HepG2 (cell line): ENCODE measurements at regions not wholly inside any gene's neighbourhood (a gene's known extent, or its start where the extent isn't known, plus 50 kb on each side); places are given as distances from the start of the nearest gene placed in this dataset.

Experiments
- ATAC-seq: fragments of 200-7000 bp; cut with Tn5 transposase; 3 replicates; pipeline ENCODE4 v1.9.1; 2020; ENCODE audit warnings: mild to moderate bottlenecking, moderate library complexity
- BruUV-seq: library from RNA; stranded (reverse); fragments of 400-500 nt; replicated peaks from 2 replicates; lab custom pipeline; 2021; lab: Mats Ljungman, UMichigan
- CTCF ChIA-PET: fragments of 300-600 bp; formaldehyde crosslinking; extraction: SDS; loops from one replicate; lab custom pipeline; 2021; ENCODE audit warnings: low total read pairs, inconsistent platforms, low intra/inter-chr PET ratio; lab: Yijun Ruan, JAX
- POLR2A ChIA-PET: fragments of 350-600 bp; sonication (Branson Sonifier 250); formaldehyde crosslinking; loops from one replicate; lab custom pipeline; 2020; ENCODE audit warnings: antibody characterized with exemption, inconsistent platforms; lab: Yijun Ruan, JAX
- DNase-seq: peaks from one replicate; pipeline ENCODE4 v3.0.0-alpha.2; 2015; ENCODE audit warnings: low spot score
- FAIRE-seq: peaks from 3 replicates; lab custom pipeline; 2011; peaks lifted over from hg19 to GRCh38; lab: Jason Lieb, UNC
- H2AFZ ChIP-seq: one replicate; pipeline ENCODE4 v1.6.1; 2011; ENCODE audit warnings: low read length, inconsistent platforms
- H3K27ac ChIP-seq: fragments of 300-600 bp; 3 replicates; pipeline ENCODE4 v1.8.0; 2011; ENCODE audit warnings: mixed run types, mild to moderate bottlenecking, mixed read lengths, low read length, inconsistent platforms; ENCODE audit not compliant: insufficient read depth; ENCODE audit errors: extremely low read length
- H3K27me3 ChIP-seq, 2 experiments: fragments of 200-600 bp in 1 of 2; 2 replicates in 1 of 2; 3 replicates in 1 of 2; pipeline versions ENCODE4 v1.6.0 to v1.8.0; 2011; ENCODE audit warnings: low read length in 2 of 2, mild to moderate bottlenecking in 2 of 2, moderate library complexity in 2 of 2, inconsistent platforms in 1 of 2; ENCODE audit not compliant: insufficient read depth in 2 of 2, control insufficient read depth in 1 of 2
- H3K36me3 ChIP-seq, 2 experiments: fragments of 200-600 bp in 1 of 2; replicated peaks in 1 of 2; 2 replicates in 1 of 2; 3 replicates in 1 of 2; pipeline versions ENCODE4 v1.5.1 to v1.8.0; 2011; ENCODE audit warnings: low read length in 2 of 2, inconsistent platforms in 1 of 2; ENCODE audit not compliant: insufficient read depth in 2 of 2, control insufficient read depth in 1 of 2
- H3K4me1 ChIP-seq: 2 replicates; pipeline ENCODE4 v1.5.1; 2012; ENCODE audit warnings: low read length, inconsistent platforms; ENCODE audit not compliant: insufficient read depth
- H3K4me2 ChIP-seq: 2 replicates; pipeline ENCODE4 v1.6.0; 2011; ENCODE audit warnings: low read depth, low read length, inconsistent platforms
- H3K4me3 ChIP-seq, 3 experiments: fragments of 200-600 bp in 1 of 3; sonication (generic), shearing (Covaris generic) in 1 of 3; replicated peaks in 1 of 3; 2 replicates each; pipeline ENCODE4 v1.5.1; 2011 to 2016; ENCODE audit warnings: low read length in 3 of 3, inconsistent platforms in 2 of 3, low read depth in 2 of 3, mild to moderate bottlenecking in 2 of 3, control low read depth in 1 of 3, mixed read lengths in 1 of 3; ENCODE audit not compliant: insufficient read depth in 1 of 3
- H3K79me2 ChIP-seq: one replicate; pipeline ENCODE4 v1.6.1; 2011; ENCODE audit warnings: low read length, inconsistent platforms; ENCODE audit not compliant: insufficient read depth
- H3K9ac ChIP-seq: 2 replicates; pipeline ENCODE4 v1.6.0; 2011; ENCODE audit warnings: mild to moderate bottlenecking, low read depth, low read length, inconsistent platforms; ENCODE audit not compliant: insufficient read depth
- H3K9me3 ChIP-seq: 2 replicates; pipeline ENCODE4 v1.5.1; 2012; ENCODE audit warnings: mild to moderate bottlenecking, low read length
- H4K20me1 ChIP-seq: 2 replicates; pipeline ENCODE4 v1.6.0; 2011; ENCODE audit warnings: inconsistent platforms, mild to moderate bottlenecking, low read length, moderate library complexity; ENCODE audit not compliant: insufficient read depth
- MAFF ChIP-seq: IDR thresholded peaks from 2 replicates; pipeline ENCODE4 v1.6.1; 2011; ENCODE audit warnings: low read depth, low read length, improper control_type of control experiment
- MAFK ChIP-seq, 2 experiments: IDR thresholded peaks in 1 of 2; conservative IDR thresholded peaks in 1 of 2; 2 replicates each; pipeline ENCODE4 v1.6.1; 2011; ENCODE audit warnings: improper control_type of control experiment in 2 of 2, low read length in 2 of 2
- NPAS2 ChIP-seq: sonication (generic); formaldehyde crosslinking; IDR thresholded peaks from 2 replicates; pipeline ENCODE4 v1.8.0; 2022; ENCODE audit warnings: mild to moderate bottlenecking, missing genetic modification reagents, borderline replicate concordance
- NR0B2 ChIP-seq: sonication (generic); formaldehyde crosslinking; IDR thresholded peaks from 2 replicates; pipeline ENCODE4 v1.4.0; 2020; ENCODE audit warnings: mild to moderate bottlenecking, missing genetic modification reagents
- PRDM15 ChIP-seq: sonication (generic); formaldehyde crosslinking; IDR thresholded peaks from 2 replicates; pipeline ENCODE4 v1.4.0; 2020; ENCODE audit warnings: missing genetic modification reagents
- SMARCC2 ChIP-seq: fragments of 450-650 bp; IDR thresholded peaks from 2 replicates; pipeline ENCODE4 v1.6.1; 2017; ENCODE audit warnings: antibody characterized with exemption, mild to moderate bottlenecking
- ZBTB33 ChIP-seq: sonication (generic); formaldehyde crosslinking; IDR thresholded peaks from 2 replicates; pipeline ENCODE4 v1.4.0; 2020; ENCODE audit warnings: missing genetic modification reagents
- ZBTB8A ChIP-seq: sonication (generic); formaldehyde crosslinking; IDR thresholded peaks from 2 replicates; pipeline ENCODE4 v1.4.0; 2020; ENCODE audit warnings: mild to moderate bottlenecking, low read depth, missing genetic modification reagents, borderline replicate concordance
- ZSCAN22 ChIP-seq: sonication (generic); formaldehyde crosslinking; IDR thresholded peaks from 2 replicates; pipeline ENCODE4 v1.4.0; 2020; ENCODE audit warnings: mild to moderate bottlenecking, missing genetic modification reagents
- WGBS: methylation state at CpG from one replicate; pipeline ENCODE4 v1.1.6; 2017; ENCODE audit warnings: low lambda C conversion rate; 5-methylcytosine and 5-hydroxymethylcytosine counted together
- in situ Hi-C: cut with HindIII; loops from 2 replicates; pipeline ENCODE4 v1.10.0; 2017; ENCODE audit warnings: low pct_unique_long_range_greater_than_20kb; ENCODE audit not compliant: extremely low pct_ligation_motif_present
- intact Hi-C: fragments of 100-400 bp; cut with micrococcal nuclease; formaldehyde crosslinking; loops from one replicate; pipeline ENCODE4 v1.10.0; 2022; ENCODE audit not compliant: unreplicated experiment

- intact Hi-C loops (no loop called here), in situ Hi-C loops (no loop called here)
- ChIA-PET CTCF (no interaction called here), POLR2A (no interaction called here)
- no peak overlapping the region for H3K4me3 ChIP-seq
- H3K9ac ChIP-seq = no peak overlapping the region
- H4K20me1 ChIP-seq = no peaks in the 10 kb centered on the region
- H3K4me1 ChIP-seq = no peaks in the 10 kb centered on the region
- no TSS peak for BruUV-seq
- H3K9me3 ChIP-seq = no peaks in the 10 kb centered on the region
- DNase-seq = no peak
- WGBS = 0% methylated on average over 3 of the region's 3 CpGs
- peak; percentile 73 for TF ChIP-seq MAFF
- TF ChIP-seq MAFK (conservative IDR thresholded peaks at IDR 0.05 in 1 of 2, IDR thresholded peaks at IDR 0.05 in 1 of 2; ENCODE audit: low read length in 2 of 2) = peak; percentile 66 to 75
- no peak for TF ChIP-seq ZSCAN22 (CRISPR knock-in tag)
- no peak for TF ChIP-seq ZBTB33 (CRISPR knock-in tag)
- TF ChIP-seq NPAS2 = no peak
- TF ChIP-seq, all 625 proteins: peak for 2
- H3K36me3 ChIP-seq = no peaks in the 10 kb centered on the region
- FAIRE-seq (no peak), ATAC-seq (no peak)
- no peaks in the 10 kb centered on the region for H3K79me2 ChIP-seq
- no peak overlapping the region for H3K4me2 ChIP-seq
- H3K27ac ChIP-seq = no peak overlapping the region
- no peak overlapping the region for H2AFZ ChIP-seq
- peaks cover 0 to 3% of the 10 kb centered on the region in 2 experiments; a peak in 1 of 5 replicates for H3K27me3 ChIP-seq
Measured at GRCh38 chr7:32152576-32152975, 82.4 kb upstream of the PDE1C start.

- Histone ChIP-seq H3K4me1 (no peaks in the 10 kb centered on the region), H2AFZ (no peak overlapping the region), H3K9me3 (0 out of 2 replicates have a peak, but pooled peaks cover 5% of the 10 kb centered on the region), H3K4me2 (no peak overlapping the region), H4K20me1 (no peaks in the 10 kb centered on the region), H3K27me3 (no peaks in the 10 kb centered on the region), H3K9ac (no peak overlapping the region), H3K4me3 (no peak overlapping the region), H3K36me3 (no peaks in the 10 kb centered on the region), H3K27ac (no peak overlapping the region), H3K79me2 (no peaks in the 10 kb centered on the region)
- no peak for FAIRE-seq
- 0% methylated on average over 1 of the region's 2 CpGs for WGBS
- no TSS peak for BruUV-seq
- ChIA-PET POLR2A (no interaction called here), CTCF (no interaction called here)
- ATAC-seq = no peak
- in situ Hi-C loops = no loop called here
- DNase-seq = no peak
- no peak for TF ChIP-seq NR0B2 (CRISPR knock-in tag)
- TF ChIP-seq ZBTB8A = no peak
- TF ChIP-seq PRDM15 (CRISPR knock-in tag) = no peak
- no peak for TF ChIP-seq SMARCC2
- intact Hi-C loops = no loop called here
Measured at GRCh38 chr7:32150589-32150988, 80.4 kb upstream of the PDE1C start.
